ENCODE measurements at regions not wholly inside any gene's neighbourhood (a gene's known extent, or its start where the extent isn't known, plus 50 kb on each side); places are given as distances from the start of the nearest gene placed in this dataset.

DNA sequence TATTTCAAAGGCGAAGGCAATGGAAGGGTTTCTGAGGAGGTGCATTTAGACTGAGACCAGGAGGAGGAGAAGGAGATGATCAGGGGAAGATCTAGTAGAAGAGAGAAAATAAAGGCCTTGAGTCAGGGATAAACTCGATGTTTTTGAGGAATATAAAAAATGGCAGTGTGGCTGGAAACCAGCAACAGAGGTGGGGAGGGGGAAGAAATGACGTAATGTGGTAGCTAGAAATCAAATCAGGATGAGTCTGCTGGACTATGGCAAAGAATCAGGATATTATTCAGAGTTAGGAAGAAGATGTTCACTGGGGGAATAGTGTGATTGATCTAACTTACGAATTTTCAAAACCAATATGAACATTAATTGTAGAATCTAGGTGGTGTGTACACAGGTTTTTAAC lies 1673.9 kb upstream of the WWC1 start:
- H3K9ac ChIP-seq (ENCODE audit: low read length): no peak overlapping the region
- no peak overlapping the region for H3K4me2 ChIP-seq (ENCODE audit: low read length)
- no peak for TF ChIP-seq MXI1 (conservative IDR thresholded peaks at IDR 0.05; ENCODE audit: poor library complexity, severe bottlenecking)
- TF ChIP-seq EZH2 (IDR thresholded peaks at IDR 0.05; ENCODE audit: borderline replicate concordance, insufficient read depth, low read length, poor library complexity, severe bottlenecking): no peak
- TF ChIP-seq, protein P1, sequence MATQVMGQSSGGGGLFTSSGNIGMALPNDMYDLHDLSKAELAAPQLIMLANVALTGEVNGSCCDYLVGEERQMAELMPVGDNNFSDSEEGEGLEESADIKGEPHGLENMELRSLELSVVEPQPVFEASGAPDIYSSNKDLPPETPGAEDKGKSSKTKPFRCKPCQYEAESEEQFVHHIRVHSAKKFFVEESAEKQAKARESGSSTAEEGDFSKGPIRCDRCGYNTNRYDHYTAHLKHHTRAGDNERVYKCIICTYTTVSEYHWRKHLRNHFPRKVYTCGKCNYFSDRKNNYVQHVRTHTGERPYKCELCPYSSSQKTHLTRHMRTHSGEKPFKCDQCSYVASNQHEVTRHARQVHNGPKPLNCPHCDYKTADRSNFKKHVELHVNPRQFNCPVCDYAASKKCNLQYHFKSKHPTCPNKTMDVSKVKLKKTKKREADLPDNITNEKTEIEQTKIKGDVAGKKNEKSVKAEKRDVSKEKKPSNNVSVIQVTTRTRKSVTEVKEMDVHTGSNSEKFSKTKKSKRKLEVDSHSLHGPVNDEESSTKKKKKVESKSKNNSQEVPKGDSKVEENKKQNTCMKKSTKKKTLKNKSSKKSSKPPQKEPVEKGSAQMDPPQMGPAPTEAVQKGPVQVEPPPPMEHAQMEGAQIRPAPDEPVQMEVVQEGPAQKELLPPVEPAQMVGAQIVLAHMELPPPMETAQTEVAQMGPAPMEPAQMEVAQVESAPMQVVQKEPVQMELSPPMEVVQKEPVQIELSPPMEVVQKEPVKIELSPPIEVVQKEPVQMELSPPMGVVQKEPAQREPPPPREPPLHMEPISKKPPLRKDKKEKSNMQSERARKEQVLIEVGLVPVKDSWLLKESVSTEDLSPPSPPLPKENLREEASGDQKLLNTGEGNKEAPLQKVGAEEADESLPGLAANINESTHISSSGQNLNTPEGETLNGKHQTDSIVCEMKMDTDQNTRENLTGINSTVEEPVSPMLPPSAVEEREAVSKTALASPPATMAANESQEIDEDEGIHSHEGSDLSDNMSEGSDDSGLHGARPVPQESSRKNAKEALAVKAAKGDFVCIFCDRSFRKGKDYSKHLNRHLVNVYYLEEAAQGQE (IDR thresholded peaks at IDR 0.05; ENCODE audit: borderline replicate concordance): no peak
- no peak for TF ChIP-seq RAD21 (conservative IDR thresholded peaks at IDR 0.05)
- TF ChIP-seq, protein P2, sequence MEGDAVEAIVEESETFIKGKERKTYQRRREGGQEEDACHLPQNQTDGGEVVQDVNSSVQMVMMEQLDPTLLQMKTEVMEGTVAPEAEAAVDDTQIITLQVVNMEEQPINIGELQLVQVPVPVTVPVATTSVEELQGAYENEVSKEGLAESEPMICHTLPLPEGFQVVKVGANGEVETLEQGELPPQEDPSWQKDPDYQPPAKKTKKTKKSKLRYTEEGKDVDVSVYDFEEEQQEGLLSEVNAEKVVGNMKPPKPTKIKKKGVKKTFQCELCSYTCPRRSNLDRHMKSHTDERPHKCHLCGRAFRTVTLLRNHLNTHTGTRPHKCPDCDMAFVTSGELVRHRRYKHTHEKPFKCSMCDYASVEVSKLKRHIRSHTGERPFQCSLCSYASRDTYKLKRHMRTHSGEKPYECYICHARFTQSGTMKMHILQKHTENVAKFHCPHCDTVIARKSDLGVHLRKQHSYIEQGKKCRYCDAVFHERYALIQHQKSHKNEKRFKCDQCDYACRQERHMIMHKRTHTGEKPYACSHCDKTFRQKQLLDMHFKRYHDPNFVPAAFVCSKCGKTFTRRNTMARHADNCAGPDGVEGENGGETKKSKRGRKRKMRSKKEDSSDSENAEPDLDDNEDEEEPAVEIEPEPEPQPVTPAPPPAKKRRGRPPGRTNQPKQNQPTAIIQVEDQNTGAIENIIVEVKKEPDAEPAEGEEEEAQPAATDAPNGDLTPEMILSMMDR (IDR thresholded peaks at IDR 0.05; ENCODE audit: poor library complexity, severe bottlenecking): no peak
- TF ChIP-seq TAF1 (IDR thresholded peaks at IDR 0.05; ENCODE audit: low read depth): no peak
- no peak for TF ChIP-seq POLR2AphosphoS5 (IDR thresholded peaks at IDR 0.05)
- TF ChIP-seq EP300 (conservative IDR thresholded peaks at IDR 0.05; ENCODE audit: poor library complexity, severe bottlenecking): no peak
- TF ChIP-seq SMC3 (conservative IDR thresholded peaks at IDR 0.05; ENCODE audit: poor library complexity): no peak

DNA sequence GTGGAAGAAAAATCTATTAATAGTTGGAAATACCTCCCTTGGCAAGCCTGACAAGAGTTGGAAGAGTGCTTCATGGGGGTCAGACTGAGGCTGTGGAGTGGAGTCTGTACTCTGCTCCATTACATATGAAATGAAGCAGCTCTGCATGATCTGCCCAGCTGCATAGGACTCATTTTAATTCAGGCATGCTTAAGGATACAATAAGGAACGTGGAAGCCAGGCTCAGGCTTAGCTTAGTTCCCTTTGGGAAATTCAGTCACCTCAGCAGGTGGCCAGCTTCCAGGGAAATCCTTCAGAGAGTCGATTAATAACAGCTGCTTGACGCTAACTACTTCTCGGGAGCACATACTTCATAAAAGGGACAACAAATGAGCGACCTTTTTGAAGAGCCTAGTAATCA lies 1672.9 kb upstream of the WWC1 start:
- no peak overlapping the region for H3K9ac ChIP-seq (ENCODE audit: low read length)
- no peaks in the 10 kb centered on the region for H3K79me2 ChIP-seq (replicated peaks; ENCODE audit: insufficient read depth, low read length)
- no peaks in the 10 kb centered on the region for H3K27me3 ChIP-seq (ENCODE audit: insufficient read depth, low read depth, low read length)
- no peaks in the 10 kb centered on the region for H3K9me2 ChIP-seq (ENCODE audit: insufficient read depth, low read length)
- H3F3A ChIP-seq (ENCODE audit: insufficient read depth, low read length, poor library complexity, severe bottlenecking): no peaks in the 10 kb centered on the region
- H3K9me3 ChIP-seq (ENCODE audit: low read length): no peaks in the 10 kb centered on the region
- no peak overlapping the region for H2AFZ ChIP-seq (ENCODE audit: low read depth, low read length)
- TF ChIP-seq EZH2 (IDR thresholded peaks at IDR 0.05; ENCODE audit: borderline replicate concordance, insufficient read depth, low read length, poor library complexity, severe bottlenecking): no peak
- no peak for TF ChIP-seq MXI1 (conservative IDR thresholded peaks at IDR 0.05; ENCODE audit: poor library complexity, severe bottlenecking)
- no peak for TF ChIP-seq TAF1 (IDR thresholded peaks at IDR 0.05; ENCODE audit: low read depth)
- no peak for TF ChIP-seq RAD21 (conservative IDR thresholded peaks at IDR 0.05)
- TF ChIP-seq, protein P1 (IDR thresholded peaks at IDR 0.05; ENCODE audit: borderline replicate concordance): no peak
- TF ChIP-seq POLR2AphosphoS5 (IDR thresholded peaks at IDR 0.05): no peak
- TF ChIP-seq SMC3 (conservative IDR thresholded peaks at IDR 0.05; ENCODE audit: poor library complexity): no peak
- TF ChIP-seq, protein P2 (IDR thresholded peaks at IDR 0.05; ENCODE audit: poor library complexity, severe bottlenecking): no peak
- no peak for TF ChIP-seq EP300 (conservative IDR thresholded peaks at IDR 0.05; ENCODE audit: poor library complexity, severe bottlenecking)
- H3K4me2 ChIP-seq (ENCODE audit: low read length): no peak overlapping the region
- H3K36me3 ChIP-seq (ENCODE audit: insufficient read depth, low read length): no peaks in the 10 kb centered on the region
- H3K4me3 ChIP-seq (ENCODE audit: low read length): no peak overlapping the region
- H4K20me1 ChIP-seq (ENCODE audit: insufficient read depth): no peaks in the 10 kb centered on the region
- H3K27ac ChIP-seq (ENCODE audit: low read length): no peak overlapping the region

More for the DNA sequence above, 1673.9 kb upstream of the WWC1 start:
- Histone ChIP-seq H3K9me3 (ENCODE audit: low read length) (no peaks in the 10 kb centered on the region), H3K4me3 (ENCODE audit: low read length) (no peak overlapping the region), H3K27me3 (ENCODE audit: insufficient read depth, low read depth, low read length) (no peaks in the 10 kb centered on the region), H2AFZ (ENCODE audit: low read depth, low read length) (no peak overlapping the region), H3K79me2 (replicated peaks; ENCODE audit: insufficient read depth, low read length) (no peaks in the 10 kb centered on the region), H3K27ac (ENCODE audit: low read length) (no peak overlapping the region), H3F3A (ENCODE audit: insufficient read depth, low read length, poor library complexity, severe bottlenecking) (no peaks in the 10 kb centered on the region), H3K9me2 (ENCODE audit: insufficient read depth, low read length) (no peaks in the 10 kb centered on the region), H4K20me1 (ENCODE audit: insufficient read depth) (no peaks in the 10 kb centered on the region), H3K36me3 (ENCODE audit: insufficient read depth, low read length) (no peaks in the 10 kb centered on the region)
